HG02973 (cell line): ENCODE measurements at regions not wholly inside any gene's neighbourhood (a gene's known extent, or its start where the extent isn't known, plus 50 kb on each side); places are given as distances from the start of the nearest gene placed in this dataset.

Source experiments
- ATAC-seq: cut with Tn5 transposase; IDR thresholded peaks from one replicate; pipeline ENCODE4 v1.9.1; 2021; ENCODE audit warnings: moderate library complexity; ENCODE audit not compliant: unreplicated experiment

- no peak for ATAC-seq
Measured at GRCh38 chr15:95834028-95834804, 496.3 kb upstream of the NR2F2 start.

DNA sequence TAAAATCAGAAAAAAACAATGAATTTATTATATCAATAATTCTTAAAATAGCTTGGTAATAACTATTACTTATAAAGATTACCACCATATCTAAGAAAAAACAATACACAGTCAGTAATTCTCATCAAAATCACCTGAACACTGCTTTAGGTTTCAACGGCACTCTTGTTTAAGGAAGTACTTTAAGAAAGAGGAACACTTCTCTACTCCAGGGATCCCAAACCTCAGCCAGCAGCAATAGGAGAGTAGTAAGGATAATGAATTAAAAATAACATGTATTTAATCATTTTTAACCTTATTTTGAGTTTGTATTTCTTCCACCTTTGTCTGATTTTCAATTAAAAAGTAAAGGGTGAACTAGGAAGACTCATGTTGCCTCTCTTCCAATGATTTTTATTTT lies 494.0 kb upstream of the NR2F2 start:
- ATAC-seq = no peak

DNA sequence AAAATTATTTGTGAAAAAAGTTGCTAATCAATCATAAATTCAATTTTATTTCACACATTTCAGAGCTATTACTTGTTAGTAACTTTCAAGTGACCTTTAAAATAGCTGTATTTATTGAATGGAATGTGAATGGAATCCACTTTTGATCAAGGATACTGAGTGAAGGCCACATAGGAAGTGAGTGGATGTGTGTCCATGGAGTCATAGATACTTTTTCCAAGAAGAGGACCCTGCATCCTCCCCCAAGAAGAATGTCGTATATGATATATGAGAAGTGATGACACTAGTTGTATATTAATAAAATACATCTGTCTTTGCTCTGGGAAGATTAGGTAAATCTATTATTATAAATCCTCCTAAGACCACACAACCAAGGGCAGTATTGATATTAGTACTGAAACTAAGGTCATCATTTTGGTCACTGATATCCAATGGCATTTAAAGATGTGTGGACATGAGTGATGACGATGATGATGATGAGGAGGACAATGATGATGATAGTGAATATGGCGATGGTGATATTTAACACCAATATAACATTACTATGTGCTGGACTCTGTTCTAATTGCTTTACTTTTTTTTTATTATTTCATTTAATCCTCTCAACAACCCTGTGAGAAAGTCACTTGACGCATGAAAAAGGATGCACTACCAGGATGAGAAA lies 493.0 kb upstream of the NR2F2 start:
- no peak for ATAC-seq

DNA sequence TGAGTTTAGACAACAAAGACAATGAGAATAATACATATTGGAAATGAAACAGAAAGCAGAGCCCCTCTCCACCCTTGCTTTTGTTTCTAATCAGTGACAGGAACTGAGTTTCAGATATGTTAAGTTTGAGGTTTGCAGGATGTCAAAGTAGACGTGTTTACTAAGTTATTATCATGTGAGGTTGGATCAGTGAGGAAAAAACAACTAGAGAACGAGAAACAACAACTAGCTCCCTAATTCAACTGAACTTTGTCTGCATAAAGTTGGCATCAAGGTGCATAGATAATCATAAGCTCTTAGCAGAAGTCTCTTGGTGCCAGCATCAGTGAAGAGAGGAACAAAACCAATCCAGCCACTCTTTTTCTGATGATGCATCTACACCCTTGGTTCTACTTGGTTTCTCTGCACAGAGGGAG lies 491.1 kb upstream of the NR2F2 start:
- ATAC-seq = peak; percentile 91

GRCh38 chr15:95840004-95840403 lies 490.5 kb upstream of the NR2F2 start:
- ATAC-seq = no peak

DNA sequence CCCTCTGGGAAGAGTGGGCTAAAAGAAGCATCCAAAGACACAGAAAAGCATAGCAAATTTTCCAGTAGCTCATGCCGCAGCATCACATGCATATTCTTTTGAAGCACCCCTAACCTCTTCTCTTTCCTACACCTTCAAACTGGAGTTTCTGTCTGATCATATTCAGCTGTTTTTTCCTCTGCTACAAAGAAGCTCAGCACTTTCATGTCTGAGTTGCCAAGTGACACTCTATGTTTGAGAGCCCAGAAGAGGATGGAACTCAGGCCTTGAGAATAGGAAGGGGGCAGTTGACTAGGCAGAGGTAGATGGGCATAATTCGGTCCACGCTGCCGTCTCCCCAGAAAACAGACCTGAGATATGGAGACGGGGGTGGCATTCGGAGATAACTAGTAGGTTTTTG lies 489.6 kb upstream of the NR2F2 start:
- ATAC-seq = no peak

DNA sequence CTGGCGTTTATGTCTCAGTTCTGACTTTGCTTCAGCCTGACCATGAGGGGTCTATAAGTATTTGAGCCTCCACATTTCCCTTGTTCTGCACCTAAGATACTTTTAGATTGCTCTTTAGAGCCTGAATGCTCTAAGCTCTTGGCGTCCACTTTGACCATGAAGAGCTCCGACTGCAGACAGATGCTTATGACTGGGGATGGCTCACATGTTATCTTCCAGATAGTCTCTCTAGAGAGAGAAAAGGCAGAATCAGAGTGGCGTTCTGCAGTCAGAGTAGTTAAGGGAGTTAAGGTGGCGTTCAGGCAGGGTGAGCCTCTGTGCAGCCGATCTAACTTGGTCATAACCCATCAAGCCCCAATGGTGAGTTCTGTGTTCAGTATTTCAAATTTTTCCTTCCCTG lies 487.9 kb upstream of the NR2F2 start:
- no peak for ATAC-seq

- ATAC-seq = no peak
Measured at GRCh38 chr15:95843241-95843910, 487.1 kb upstream of the NR2F2 start.

DNA sequence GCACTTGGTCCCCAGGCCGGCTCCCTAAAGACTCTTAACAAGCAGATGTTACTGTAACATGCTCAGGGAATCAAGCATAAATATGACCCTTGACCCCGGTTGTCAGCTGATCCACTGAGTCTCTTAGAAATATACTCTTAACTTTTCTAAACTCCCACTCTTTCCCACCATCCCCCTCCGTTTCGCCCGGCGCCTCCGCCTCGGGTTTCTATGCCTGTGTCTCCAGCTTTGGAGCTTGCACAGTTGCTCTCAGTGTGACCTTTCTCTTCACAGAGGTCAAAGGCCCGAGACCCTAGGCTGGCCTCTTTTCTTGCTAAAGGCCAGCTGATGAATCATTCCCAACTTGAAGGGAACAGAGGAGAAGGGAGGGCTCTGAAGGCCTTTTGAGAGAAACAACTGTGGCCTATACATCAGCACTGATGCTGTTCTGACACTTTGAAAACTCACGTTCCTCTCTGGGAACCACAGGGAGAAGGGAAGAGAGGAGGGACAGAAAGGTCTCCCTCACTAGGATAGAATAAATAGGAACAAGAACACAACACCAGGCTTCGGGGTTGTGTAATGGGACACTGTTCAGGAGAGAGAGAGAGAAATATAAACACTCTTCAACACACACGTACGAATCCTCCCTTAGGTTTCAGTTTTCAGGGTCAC lies 484.5 kb upstream of the NR2F2 start:
- no peak for ATAC-seq

- no peak for ATAC-seq
Measured at GRCh38 chr15:95848126-95848525, 482.4 kb upstream of the NR2F2 start.

DNA sequence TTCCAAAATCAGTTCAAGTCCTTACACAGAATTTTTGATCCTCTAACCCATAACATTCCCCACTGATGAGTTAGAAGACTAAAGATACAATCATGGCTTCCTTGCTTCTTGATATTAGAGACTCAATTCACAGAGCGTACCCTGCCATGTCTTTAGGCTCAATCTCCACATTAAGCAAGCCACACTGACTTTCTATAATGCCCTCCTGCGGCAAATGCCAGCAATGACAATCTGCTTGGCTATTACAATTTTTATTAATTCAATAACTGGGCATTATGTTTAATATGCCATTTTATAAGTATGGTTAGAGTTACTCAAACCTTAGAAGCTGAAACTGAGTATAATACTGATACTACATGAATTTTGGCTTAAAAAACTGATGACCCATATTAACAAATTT lies 479.7 kb upstream of the NR2F2 start:
- ATAC-seq = no peak

GRCh38 chr15:95853350-95853749 lies 477.1 kb upstream of the NR2F2 start:
- no peak for ATAC-seq

GRCh38 chr15:95857124-95857757 lies 473.3 kb upstream of the NR2F2 start:
- ATAC-seq = no peak

- no peak for ATAC-seq
Measured at GRCh38 chr15:95857758-95858157, 472.7 kb upstream of the NR2F2 start.

- ATAC-seq = no peak
Measured at GRCh38 chr15:95860406-95860805, 470.1 kb upstream of the NR2F2 start.

GRCh38 chr15:95864467-95864886 lies 466.0 kb upstream of the NR2F2 start:
- ATAC-seq = no peak

DNA sequence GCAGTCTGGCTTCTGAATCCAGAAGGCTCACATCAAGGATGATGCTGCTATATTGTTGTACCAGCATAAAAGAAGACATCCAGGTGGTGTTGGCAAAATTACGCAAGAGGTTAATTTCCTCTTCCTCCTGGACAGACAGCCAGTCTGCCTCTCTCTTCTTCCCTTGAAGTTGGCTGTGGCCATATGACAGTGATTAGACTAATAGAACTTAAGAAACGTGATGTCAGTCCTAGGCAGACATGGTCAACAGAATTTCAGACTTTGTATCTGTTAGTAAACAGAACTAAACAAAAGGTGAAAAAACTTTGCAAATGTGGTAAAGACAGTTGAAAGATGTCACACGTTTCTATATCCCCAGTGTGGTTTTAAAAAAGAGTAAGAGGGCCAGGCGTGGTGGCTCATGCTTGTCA lies 465.2 kb upstream of the NR2F2 start:
- no peak for ATAC-seq

- no peak for ATAC-seq
Measured at GRCh38 chr15:95866711-95867440, 463.6 kb upstream of the NR2F2 start.

GRCh38 chr15:95868450-95868849 lies 462.1 kb upstream of the NR2F2 start:
- ATAC-seq = no peak

- no peak for ATAC-seq
Measured at GRCh38 chr15:95868970-95869369, 461.5 kb upstream of the NR2F2 start.
